ENCODE measurements at regions not wholly inside any gene's neighbourhood (a gene's known extent, or its start where the extent isn't known, plus 50 kb on each side); places are given as distances from the start of the nearest gene placed in this dataset.
"Not testable (repeated sequence)": the region's sequence is repeated elsewhere in the genome, so short reads cannot be mapped to it uniquely, and the experiment has no call there.

DNA sequence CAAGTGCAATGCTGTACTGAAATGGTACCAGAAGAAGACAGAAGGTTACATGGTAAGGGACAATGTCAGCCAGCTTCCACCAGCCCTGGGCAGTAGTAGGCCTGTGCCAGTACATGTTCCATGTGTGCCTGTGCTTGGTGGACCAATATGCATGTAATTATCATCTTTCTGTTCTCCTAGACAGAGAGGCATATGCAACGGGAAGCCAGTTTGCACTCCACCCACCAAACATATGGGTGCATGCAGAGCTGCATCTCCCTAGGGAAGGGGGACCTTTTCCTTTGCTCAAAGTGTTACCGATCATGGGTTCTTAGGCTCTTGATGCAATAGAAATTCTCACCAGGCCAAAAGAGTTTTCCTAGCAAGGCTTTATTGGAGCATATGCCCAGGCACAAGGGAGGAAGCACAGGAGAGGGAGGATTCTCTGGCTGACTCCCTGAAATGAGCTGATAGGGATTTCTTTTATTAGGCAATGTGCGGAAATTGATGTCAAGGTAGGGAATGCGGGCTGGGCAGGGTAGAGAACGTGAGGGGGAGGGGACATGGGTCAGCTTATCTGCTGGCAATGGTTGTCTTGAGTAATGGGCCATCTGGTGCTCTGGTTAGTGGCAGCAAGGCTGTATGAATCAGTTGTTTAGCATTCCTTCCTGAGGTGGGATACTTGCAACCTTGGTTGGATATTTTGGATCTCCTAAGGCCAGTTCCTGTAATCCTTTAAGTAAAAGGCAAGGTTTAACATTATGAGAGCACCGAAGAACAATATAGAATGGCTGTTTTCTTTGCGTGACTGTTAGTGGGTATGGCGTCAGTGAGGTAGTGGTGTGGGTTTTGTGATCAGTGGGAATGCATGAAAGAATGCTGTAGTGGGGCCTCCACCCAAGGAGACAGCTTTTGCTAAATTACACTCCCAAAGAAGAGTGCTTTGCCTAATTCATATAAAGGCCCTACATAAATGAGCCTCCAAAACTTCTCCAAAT, 102.5 kb downstream of the CDRT15L2 start:
- DNase-seq (ENCODE audit: low read depth): not testable (repeated sequence)

DNA sequence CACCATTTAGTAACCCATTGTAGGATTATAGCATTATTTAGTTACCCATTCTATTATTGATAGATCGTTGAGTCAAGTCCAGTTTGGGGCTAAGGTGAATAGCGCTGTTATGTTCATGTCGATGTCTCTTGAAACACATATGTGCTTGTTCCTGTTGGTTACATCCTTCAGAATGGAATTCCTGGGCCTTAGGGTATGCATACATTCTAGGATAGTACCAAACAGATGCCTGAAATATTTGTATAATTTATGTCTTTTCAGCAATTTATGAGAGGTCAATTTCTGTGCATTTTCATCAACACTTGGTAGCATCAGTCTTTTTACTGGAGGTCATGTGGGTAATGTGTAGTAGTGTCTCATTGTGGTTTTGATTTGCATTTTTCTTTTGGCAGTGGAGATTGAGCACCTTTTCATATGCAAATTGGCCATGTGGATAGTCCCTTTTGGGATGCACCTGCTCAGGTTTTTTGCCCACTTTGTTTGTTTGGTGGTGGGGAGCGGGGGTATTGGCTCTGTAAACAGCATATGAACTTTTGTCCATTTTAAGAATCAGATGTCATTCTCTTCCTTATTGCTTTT, 104.2 kb downstream of the CDRT15L2 start:
- DNase-seq (ENCODE audit: low read depth): not testable (repeated sequence)

DNA sequence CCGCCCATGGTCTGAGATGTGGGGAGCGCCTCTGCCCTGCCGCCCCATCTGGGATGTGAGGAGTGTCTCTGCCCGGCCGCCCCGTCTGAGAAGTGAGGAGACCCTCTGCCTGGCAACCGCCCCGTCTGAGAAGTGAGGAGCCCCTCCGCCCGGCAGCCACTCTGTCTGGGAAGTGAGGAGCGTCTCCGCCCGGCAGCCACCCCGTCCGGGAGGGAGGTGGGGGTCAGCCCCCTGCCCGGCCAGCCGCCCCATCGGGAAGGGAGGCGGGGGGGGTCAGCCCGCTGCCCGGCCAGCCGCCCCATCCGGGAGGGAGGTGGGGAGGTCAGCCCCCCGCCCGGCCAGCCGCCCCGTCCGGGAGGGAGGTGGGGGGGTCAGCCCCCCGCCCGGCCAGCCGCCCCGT, 105.5 kb downstream of the CDRT15L2 start:
- DNase-seq (ENCODE audit: low read depth): not testable (repeated sequence)

DNA sequence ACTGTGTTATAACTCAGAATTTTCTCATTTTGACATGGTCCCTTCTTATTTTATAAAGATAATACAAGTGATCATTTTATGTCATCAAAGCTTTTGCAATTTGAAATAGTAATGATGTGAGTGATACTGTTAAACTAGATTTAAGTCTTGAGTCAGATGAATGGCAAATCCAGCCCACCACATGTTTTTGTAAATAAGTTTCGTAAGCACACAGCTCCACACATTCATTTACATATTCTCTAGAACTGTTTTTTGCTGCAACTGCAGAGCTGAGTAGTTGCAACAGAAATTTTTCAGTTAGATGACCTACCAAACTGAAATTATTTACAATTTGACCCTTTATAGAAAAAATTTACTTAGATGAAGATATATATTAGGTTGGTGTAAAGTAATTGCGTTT, 108.1 kb downstream of the CDRT15L2 start:
- DNase-seq (ENCODE audit: low read depth): not testable (repeated sequence)

DNA sequence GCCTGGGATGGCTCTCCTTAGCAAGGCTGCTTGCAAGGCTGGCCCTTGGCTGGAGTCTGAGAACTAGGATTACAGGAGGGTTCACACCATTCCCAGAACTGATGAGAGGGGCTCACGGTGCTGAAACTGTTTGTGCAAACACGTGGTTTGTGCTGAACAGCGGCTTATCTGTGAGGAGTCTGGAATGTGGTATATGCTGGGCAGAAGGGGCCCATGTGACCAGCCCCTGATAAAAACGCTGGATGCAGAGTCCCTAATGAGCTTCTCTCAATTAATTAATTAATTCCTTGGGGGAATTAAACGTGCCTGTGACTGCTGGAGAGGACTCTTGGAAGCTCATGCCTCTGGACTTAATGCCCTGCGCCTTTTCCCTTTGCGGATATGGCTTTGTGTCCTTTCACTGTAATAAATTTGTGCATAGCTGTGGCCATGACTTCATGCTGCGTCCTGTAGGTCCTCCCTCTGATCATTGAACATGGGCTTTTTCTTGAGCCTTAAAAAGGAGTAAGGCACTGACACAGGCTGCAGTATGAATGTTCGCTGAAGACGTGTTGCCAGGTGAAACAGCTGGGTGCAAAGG, 109.7 kb downstream of the CDRT15L2 start:
- not testable (repeated sequence) for DNase-seq (ENCODE audit: low read depth)

DNA sequence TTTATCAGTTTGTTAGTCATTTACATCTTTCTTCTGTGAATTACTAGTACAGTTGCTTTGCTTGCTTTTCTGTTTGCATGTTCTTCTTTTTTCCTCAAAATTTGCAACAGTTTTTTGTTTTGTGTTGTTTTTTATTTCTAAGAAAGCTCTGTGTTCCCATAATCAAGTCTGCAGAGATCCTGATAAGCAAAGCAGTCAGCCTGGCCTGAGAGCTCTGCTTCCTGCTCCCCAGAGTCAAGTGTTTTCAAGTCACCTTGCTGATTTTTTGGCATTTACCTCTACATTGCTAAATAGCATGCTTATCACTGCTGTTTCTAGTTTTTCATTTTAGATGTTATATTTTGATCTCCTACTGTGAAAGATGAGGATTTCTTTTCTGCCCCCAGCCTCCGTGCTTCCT, 113.2 kb downstream of the CDRT15L2 start:
- DNase-seq (ENCODE audit: low read depth): not testable (repeated sequence)

DNA sequence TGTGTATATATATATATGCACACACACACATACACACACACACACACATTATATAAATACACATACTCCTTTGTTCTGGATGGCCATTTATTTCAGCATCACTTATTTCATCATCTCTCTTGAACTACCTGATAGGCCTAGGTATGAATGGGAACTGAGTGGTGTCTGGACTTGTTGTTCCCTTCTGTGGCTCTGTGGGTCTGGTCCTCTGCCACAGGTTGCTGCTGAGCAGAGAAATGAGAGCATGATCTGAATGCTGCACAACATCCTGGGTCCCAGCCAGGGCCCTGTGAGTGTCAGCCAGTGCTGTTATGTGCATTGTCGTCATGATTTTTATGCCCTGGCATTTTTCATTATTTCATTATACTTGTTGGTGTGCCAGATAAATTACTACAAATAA, 116.3 kb downstream of the CDRT15L2 start:
- DNase-seq (ENCODE audit: low read depth): not testable (repeated sequence)

DNA sequence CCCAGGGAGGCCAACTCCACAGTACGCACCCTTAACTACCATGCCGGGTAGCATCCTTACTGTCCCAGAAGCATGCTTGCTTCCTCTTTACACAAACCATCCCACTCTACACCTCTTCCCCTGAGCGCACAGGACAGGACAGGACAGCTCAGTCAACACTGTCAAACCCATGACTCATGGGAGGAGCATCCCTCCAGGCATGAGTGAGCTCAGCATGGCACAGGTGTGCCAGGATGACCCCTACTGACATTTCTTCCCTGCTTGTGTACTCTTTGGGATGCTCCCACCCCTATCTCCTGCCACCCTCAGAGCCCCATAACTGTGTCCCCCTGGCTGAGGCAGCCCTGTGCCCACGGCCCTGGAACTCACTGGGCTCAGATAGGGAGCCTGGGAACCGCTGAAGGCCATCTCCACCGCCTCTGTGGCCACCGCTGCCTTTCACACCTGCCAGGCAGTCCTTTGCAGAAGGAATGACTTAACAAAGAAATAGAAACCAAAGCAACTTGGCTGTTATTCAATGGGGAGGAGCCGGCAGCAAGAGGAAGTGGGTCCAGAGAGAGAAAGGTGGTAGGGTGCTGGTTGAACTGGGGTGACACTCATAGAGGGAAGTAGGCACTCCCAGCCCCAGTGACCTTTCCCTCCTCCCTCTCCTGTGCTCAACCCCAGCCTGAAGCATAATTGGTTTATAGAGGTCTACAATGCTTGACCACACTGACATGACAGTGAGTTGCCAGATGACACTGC, 119.1 kb downstream of the CDRT15L2 start:
- DNase-seq (ENCODE audit: low read depth): not testable (repeated sequence)

DNA sequence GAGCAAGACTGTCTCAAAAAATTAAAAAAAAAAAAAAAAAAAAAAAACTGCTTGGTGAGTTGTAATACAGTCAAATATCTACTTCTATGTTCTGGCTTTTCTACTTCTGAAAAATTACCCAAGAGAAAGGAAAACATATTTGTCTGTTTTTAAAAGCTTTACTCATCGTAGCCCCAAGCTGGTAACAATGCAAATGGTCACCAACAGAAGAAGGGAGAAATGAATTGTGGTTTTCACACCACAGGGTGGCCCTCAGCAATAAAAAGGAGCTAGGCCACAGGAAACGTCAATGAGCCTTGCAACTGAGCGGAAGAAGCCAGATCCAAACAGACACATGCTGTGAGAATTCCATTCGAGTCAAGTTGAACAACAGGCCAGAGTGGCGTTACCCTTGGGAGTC, 121.0 kb downstream of the CDRT15L2 start:
- DNase-seq (ENCODE audit: low read depth): peak; percentile 1

DNA sequence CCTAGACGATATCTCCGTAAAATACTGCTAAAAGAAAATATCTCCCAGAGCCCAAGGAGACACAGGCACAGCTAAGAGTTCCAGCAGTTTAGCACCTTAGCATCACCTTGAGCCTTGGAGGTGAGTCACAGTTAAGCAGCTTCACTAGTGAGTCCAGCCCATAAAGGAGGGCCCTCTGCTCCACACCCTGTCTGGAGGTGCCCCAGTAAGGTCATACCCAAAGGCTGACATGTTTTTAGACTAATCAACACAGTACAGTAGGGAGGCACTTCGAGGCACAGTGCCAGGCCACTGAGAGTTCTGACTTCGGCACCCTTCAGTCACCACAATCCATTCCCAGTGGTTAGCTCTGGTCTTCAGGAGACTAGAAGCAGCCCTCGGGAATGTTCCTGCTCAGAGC, 121.8 kb downstream of the CDRT15L2 start:
- DNase-seq (ENCODE audit: low read depth): not testable (repeated sequence)

DNA sequence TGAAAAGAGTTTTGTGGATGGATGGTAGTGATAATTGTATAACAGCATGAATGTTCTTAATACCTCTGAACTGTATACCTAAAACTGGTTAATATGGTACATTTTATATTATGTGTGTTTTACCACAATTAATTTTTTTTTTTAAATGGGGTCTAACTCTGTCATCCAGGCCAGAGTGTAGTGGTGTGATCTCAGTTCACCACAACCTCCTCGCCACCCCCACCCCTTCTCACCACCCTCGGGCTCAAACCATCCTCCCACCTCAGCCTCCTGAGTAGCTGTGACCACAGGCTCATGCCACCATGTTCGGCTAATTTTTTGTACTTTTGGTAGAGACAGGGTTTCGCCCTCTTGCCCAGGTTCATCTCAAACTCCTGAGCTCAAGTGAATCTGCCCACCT, 123.2 kb downstream of the CDRT15L2 start:
- DNase-seq (ENCODE audit: low read depth): no peak

DNA sequence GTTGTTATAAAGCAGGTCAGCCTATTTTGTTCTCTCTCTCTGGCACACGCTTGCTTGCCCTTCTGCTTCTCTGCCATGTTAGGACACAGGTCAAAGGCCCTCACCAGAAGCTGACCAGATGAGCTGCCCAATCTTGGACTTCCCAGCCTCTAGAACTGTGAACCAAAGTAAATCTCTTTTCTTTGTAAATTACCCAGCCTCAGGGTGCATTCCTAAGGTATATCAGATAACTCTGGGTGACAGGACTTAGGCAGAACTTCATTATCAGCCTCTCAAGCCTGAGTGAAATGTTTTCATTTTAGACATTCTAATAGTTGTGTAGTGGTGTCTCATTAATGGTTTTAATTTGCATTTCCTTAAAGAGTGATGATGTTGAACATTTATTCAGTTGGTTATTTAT, 124.3 kb downstream of the CDRT15L2 start:
- no peak for DNase-seq (ENCODE audit: low read depth)

DNA sequence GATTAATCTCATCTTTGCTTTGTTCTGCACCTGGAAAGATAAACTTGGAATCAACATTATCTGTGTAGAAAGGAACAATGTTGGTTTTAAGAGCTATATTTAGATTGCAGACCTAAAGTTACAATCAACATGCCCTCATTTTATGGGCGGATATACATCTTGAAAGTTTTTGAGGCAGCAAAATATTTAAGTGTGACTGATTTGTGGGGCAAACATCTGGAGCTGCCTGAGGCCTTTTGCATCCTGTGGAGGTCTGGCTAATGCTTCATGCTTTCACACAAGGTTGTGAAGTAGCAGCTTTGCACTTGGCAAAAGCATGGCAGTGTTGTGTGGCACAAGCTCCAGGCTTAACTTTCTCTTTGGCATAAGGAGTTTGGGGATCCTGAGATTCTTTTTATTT, 125.7 kb downstream of the CDRT15L2 start:
- not testable (repeated sequence) for DNase-seq (ENCODE audit: low read depth)

DNA sequence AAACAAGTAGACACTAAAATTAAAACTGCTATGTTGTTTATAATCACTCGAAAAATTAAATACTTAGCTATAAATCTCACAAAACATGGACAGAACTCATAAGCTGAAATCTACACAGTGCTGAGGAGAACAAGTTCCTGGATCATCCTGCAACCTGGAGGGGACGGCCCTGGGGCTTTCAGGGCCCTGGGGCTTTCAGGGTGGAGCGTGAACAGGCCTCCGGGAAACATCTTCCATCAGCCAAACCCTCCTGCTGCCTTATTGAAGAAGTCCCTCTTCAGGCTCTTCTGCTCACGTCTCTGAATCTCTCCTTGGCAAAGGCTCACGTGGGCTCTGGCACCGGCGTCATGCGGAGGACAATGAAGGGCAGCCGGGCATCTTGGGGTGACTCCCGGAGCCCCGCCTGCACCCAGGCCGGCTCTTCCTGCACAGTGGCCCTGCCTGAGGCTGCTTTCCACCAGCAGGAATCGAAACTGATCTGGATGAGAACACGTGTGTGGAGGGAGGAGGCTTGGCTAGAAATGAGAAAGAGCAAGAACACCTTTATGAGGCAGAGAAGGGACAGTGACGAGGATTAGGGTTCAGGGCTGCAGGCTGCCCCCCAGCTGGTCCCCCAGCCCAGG, 127.3 kb downstream of the CDRT15L2 start:
- no peak for DNase-seq (ENCODE audit: low read depth)

DNA sequence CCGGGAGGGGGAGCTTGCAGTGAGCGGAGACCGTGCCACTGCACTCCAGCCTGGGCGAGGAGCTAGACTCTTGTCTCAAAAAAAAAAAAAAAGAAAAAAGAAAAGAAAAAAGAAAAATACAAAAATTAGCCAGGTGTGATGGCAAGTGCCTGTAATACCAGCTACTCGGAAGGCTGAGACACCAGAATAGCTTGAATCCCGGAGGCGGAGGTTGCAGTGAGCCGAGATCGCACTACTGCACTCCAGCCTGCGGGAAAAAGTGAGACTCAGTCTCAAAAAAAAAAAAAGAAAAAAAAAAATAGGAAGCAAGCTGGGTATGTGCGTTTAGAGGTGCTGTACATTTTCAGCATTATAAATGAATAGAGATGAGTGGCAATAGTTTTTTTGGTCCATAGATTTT, 129.3 kb downstream of the CDRT15L2 start:
- DNase-seq (ENCODE audit: low read depth): not testable (repeated sequence)

DNA sequence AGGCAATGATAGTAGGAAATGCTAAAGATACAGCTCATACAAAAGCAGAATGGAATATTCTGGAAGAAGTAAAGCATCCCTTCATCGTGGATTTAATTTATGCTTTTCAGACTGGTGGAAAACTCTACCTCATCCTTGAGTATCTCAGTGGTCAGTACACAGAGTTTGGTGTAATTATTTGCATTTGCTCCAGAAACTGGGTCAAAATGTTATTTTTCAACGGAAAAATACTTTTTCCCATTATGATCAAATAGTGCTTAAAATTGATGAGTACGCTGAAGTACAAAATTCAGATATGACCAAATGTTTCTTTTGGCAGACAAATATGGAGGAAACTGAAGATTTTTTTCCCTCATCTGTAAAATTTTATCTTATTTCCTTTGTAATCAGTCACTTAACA, 137.0 kb downstream of the CDRT15L2 start:
- not testable (repeated sequence) for DNase-seq (ENCODE audit: low read depth)

DNA sequence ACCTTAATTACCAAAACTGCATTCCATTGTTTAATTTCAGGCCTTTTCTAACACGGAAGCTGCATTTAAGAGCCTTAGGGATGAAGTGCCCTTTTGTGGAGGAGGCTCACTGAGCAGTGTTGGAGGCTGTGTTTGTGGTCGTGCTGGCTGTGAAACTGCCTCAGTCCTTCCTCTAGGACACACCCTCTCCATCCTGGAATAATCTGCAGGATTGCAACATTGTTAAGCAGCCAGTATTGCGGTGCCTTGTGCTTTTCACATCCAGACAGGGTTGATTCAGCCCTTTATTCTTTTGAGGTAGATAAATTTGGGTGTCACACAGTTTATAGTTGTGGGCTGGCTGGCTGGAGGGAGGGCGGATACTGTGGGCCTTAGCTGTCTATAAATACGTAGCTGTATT, 141.6 kb downstream of the CDRT15L2 start:
- DNase-seq (ENCODE audit: low read depth): no peak

DNA sequence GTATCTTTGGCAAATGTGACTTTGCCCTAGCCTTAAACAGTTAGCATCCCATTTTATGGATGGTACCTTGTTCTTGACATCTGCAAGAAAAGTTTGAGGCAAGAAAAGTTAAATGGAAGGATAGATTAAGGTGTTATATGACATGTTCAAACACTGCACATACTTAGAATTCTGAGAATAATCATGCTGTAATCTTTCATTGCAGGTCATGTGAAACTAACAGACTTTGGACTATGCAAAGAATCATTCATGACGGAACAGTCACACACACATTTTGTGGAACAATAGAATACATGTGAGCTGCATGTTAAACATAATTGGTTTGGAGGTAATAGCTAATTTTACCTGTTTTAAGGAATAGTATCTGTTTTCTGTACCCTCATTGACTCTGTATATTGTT, 144.9 kb downstream of the CDRT15L2 start:
- DNase-seq (ENCODE audit: low read depth): not testable (repeated sequence)

DNA sequence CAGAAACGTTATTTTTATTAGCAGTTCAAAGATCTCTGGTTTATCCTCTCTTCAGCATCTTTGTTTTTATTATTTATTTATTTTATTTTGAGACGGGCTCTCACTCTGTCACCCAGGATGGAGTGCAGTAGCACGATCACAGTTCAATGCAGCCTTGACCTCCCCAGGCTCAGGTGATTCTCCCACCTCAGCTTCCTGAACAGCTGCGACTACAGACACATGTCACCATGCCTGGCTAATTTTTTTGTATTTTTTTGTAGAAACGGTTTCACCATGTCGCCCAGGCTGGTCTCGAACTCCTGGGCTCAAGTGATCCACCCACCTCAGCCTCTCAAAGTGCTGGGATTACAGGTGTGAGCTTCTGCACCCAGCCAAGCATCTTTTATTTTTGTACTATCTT, 147.7 kb downstream of the CDRT15L2 start:
- not testable (repeated sequence) for DNase-seq (ENCODE audit: low read depth)

DNA sequence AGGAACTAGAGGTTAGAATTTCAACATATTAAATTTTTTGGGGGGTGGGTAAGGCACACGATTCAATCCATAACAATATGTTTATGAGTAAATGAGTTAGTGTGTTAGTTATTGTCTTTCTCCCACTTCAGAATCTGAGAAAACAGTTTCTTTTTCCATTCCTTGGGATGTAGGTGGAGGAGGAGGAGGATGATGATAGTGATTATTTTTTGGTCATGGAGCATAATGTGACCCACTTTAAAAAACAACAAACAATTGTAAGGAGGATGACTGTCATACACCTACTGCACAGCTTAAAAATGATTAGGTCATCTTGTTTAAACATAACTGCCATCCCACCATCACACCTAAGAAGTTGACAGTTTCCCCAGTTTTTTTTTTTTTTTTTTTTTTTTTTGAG, 148.7 kb downstream of the CDRT15L2 start:
- no peak for DNase-seq (ENCODE audit: low read depth)

DNA sequence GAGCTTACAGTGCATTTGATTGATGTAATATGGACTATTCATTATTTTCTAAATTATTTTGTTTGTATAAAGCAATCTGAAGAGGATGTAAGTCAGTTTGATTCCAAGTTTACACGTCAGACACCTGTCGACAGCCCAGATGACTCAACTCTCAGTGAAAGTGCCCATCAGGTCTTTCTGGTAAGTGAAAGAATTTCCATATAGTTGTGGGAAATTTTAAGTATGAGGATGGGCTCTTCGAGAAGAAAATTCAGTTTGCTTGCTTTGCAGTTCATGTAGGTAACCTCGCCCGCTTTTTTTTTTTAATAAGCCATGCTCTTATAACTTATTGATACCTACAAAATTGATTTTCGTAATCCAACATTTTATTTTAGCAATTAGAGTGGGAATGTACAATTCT, 151.6 kb downstream of the CDRT15L2 start:
- DNase-seq (ENCODE audit: low read depth): not testable (repeated sequence)

DNA sequence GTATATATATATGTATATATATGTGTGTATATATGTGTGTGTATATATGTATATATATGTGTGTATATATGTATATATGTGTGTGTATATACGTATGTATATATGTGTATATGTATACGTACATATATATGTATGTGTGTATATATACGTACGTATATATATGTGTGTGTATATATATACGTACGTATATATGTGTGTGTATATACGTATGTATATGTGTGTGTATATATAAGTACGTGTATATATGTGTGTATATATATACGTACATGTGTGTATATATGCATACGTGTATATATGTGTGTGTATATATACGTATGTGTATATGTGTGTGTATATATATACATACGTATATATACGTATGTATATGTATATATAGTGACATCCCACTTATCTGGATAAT, 154.4 kb downstream of the CDRT15L2 start:
- DNase-seq (ENCODE audit: low read depth): no peak

All from non-pigmented ciliary epithelial cell (primary cell).